GM12864 (cell line): ENCODE measurements at regions not wholly inside any gene's neighbourhood (a gene's known extent, or its start where the extent isn't known, plus 50 kb on each side); places are given as distances from the start of the nearest gene placed in this dataset.

ENCODE experiments used
- DNase-seq: peaks from one replicate; pipeline ENCODE4 v3.0.0-alpha.2; 2011; ENCODE audit warnings: low read depth
- H3K4me3 ChIP-seq: 2 replicates; pipeline ENCODE4 v1.5.1; 2011; ENCODE audit warnings: mild to moderate bottlenecking, low read depth, low read length, control low read depth
- TF ChIP-seq, protein P1 (sequence below): IDR thresholded peaks from 2 replicates; pipeline ENCODE4 v1.5.1; 2011; ENCODE audit warnings: low read depth, mild to moderate bottlenecking, moderate library complexity, low read length, control low read depth, inconsistent platforms; ENCODE audit errors: missing control alignments

DNA sequence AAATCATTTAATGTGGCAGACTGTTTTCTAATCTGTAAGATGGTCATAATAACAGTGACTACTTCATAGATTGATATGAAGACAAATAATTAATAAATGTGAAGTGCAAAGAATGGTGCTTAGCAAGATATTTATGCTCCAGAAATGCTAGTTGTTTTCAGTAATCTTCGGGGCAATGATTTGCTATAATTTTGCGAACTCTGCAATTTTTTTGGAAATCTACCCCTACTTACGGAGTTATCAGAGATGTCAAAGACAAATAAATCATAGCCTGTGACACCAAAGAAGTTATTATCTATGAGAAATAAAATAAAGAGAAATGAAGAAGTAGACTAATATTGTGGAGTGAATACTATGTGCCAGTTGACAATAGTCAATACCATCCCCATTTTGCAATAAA lies 634.1 kb upstream of the LRRC4C start:
- TF ChIP-seq, protein P1, sequence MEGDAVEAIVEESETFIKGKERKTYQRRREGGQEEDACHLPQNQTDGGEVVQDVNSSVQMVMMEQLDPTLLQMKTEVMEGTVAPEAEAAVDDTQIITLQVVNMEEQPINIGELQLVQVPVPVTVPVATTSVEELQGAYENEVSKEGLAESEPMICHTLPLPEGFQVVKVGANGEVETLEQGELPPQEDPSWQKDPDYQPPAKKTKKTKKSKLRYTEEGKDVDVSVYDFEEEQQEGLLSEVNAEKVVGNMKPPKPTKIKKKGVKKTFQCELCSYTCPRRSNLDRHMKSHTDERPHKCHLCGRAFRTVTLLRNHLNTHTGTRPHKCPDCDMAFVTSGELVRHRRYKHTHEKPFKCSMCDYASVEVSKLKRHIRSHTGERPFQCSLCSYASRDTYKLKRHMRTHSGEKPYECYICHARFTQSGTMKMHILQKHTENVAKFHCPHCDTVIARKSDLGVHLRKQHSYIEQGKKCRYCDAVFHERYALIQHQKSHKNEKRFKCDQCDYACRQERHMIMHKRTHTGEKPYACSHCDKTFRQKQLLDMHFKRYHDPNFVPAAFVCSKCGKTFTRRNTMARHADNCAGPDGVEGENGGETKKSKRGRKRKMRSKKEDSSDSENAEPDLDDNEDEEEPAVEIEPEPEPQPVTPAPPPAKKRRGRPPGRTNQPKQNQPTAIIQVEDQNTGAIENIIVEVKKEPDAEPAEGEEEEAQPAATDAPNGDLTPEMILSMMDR = no peak
- H3K4me3 ChIP-seq = no peak overlapping the region
- no peak for DNase-seq

DNA sequence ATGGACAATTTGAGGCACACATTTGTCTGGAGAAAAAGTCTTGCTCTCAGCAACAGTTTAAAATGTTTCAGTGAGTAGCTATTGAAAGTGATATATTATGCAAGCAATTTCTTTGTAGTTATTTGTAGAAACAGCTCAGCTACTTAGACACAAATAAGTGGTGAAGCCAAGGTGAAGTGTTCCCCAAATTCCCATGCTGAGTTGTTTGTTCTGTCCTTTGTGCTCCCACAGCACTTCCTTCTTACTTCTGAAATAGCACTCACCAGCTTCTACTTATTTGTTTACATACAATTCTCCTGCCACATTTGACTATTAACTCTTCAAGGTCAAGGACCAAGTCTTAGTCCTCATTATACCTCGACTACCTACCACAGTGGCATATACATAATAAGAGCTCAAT lies 638.6 kb upstream of the LRRC4C start:
- no peak for DNase-seq
- TF ChIP-seq, protein P1 = no peak

DNA sequence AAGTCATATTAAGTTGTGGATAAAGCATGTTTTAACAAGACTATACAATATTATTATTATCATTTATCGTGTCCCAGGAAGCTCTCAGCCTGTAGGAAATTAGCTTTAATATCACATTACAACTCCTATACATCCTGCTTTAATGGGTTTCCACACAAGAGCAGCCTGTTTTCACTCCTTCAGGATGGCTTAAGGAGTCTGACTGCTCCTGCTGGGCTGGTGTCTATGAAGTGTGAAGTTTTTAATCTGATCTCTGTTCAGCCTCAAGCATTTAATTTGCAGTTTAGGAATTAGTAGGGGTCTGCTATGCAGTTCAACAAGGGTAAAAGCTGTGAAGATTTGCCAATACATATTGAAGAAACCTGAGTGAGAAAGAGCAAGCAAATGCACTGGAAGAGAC lies 653.4 kb upstream of the LRRC4C start:
- TF ChIP-seq, protein P1 = no peak

More for the DNA sequence above, 638.6 kb upstream of the LRRC4C start:
- no peak overlapping the region for H3K4me3 ChIP-seq

DNA sequence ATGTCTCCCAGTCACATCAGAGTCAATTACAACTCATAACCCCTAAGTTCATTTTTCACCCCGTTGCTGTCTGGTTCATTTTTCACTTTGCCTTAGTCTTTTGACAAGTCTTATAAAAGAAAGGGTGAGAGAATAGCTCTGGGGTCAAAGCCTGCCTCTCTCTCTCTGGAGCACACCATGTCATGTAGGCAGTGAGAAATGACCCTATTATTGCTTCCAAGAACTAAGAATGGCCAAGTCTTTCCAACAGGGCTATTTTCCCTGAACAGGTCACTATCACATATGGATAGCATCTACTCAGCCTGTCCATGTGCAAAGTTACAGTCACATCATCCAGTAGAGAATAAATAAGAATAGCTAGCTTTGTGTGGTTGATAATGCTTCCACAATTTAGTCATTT lies 655.5 kb upstream of the LRRC4C start:
- H3K4me3 ChIP-seq = no peak overlapping the region
- DNase-seq = no peak
- TF ChIP-seq, protein P1 = no peak

More for the DNA sequence above, 653.4 kb upstream of the LRRC4C start:
- no peak for DNase-seq
- no peak overlapping the region for H3K4me3 ChIP-seq

DNA sequence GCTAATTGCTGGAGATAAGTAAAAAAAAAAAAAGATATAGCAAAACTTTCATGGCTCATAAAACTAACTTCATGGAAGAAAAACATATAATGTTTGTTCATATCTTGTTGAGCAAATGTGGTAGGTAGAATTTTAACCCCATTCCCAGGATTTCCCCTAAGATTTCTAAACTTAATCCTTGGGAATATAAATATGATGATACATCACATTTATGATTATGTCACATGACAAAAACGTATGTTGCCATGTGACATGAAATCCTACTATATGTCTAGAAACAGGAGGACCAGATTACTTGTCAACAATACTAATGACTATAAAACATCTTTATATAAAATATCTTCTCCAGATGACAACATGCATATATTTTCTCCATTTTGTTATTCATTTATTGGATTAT lies 679.0 kb upstream of the LRRC4C start:
- no peak for DNase-seq
- no peak overlapping the region for H3K4me3 ChIP-seq
- TF ChIP-seq, protein P1 = no peak

DNA sequence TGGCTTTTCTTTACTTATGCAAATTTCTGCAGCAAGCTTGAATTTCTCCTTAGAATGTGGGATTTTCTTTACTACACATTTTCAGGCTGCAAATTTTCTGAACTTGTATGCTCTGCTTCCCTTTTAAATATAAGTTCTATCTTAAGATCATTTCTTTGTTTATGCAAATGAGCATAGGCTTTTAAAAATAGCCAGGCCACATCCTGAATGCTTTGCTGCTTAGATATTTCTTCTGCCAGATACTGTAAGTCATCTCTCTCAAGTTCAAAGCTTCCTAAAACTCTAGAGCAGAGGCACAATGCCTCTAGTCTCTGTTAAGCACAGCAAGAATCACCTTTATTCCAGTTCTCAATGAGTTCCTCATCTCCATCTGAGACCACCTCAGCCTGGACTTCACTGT lies 685.9 kb upstream of the LRRC4C start:
- TF ChIP-seq, protein P1 = no peak
- DNase-seq = no peak
- H3K4me3 ChIP-seq = no peak overlapping the region

DNA sequence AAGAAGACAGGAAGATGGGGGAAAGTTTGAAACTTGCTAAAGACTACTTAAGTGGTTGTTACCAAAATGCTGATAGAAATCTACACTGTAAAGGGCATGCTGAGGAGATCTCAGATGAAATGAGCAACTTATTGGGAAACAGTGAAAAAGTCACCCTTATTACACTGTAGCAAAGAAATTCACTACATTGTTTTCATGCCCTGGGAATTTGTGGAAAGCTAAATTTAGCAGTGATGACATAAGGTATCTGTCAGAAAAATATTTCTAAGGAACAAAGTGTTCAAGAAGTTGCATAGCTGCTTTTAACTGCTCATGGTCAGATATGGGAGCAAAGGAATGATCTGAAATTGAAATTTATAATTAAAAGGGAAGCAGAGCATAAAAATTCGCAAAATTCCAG lies 702.4 kb upstream of the LRRC4C start:
- H3K4me3 ChIP-seq = no peak overlapping the region
- TF ChIP-seq, protein P1 = no peak
- no peak for DNase-seq
